IMR-90 (cell line): ENCODE measurements at regions not wholly inside any gene's neighbourhood (a gene's known extent, or its start where the extent isn't known, plus 50 kb on each side); places are given as distances from the start of the nearest gene placed in this dataset.
A peak's percentile ranks its signal among the peaks of the same experiment; 100 is the strongest.

Source experiments
- ATAC-seq: fragments of 200-7000 bp; cut with Tn5 transposase; 2 replicates; pipeline ENCODE4 v1.9.1; 2020; ENCODE audit warnings: low read depth, mild to moderate bottlenecking, moderate library complexity
- BruUV-seq: library from RNA; stranded (reverse); fragments of 400-500 nt; replicated peaks from 2 replicates; lab custom pipeline; 2021; lab: Mats Ljungman, UMichigan
- CTCF ChIA-PET: fragments of 300-600 bp; formaldehyde crosslinking; extraction: SDS; loops from one replicate; lab custom pipeline; 2021; ENCODE audit warnings: antibody characterized with exemption; lab: Yijun Ruan, JAX
- POLR2A ChIA-PET: fragments of 300-600 bp; sonication (Branson Sonifier 250); formaldehyde crosslinking; loops from one replicate; lab custom pipeline; 2022; ENCODE audit warnings: antibody characterized with exemption; ENCODE audit not compliant: unreplicated experiment; lab: Charles Lee
- DNase-seq: peaks from one replicate; pipeline ENCODE4 v3.0.0; 2013
- H2AFZ ChIP-seq: replicated peaks from 2 replicates; pipeline ENCODE3; 2013; ENCODE audit warnings: low read length, mild to moderate bottlenecking; ENCODE audit not compliant: poor library complexity
- H2AK5ac ChIP-seq: 2 replicates; pipeline ENCODE4 v1.6.1; 2013; ENCODE audit warnings: low read depth, low read length, inconsistent platforms
- H2AK9ac ChIP-seq: replicated peaks from 2 replicates; pipeline ENCODE3; 2013; ENCODE audit warnings: mild to moderate bottlenecking, low read depth, low read length, moderate library complexity; ENCODE audit not compliant: poor library complexity
- H2BK120ac ChIP-seq: 2 replicates; pipeline ENCODE4 v1.6.1; 2013; ENCODE audit warnings: low read depth, low read length, inconsistent platforms
- H2BK15ac ChIP-seq: 3 replicates; pipeline ENCODE4 v1.6.1; 2013; ENCODE audit warnings: low read depth, low read length, inconsistent platforms
- H2BK20ac ChIP-seq: 2 replicates; pipeline ENCODE4 v1.6.1; 2013; ENCODE audit warnings: low read depth, mild to moderate bottlenecking, inconsistent platforms, low read length, moderate library complexity
- H2BK5ac ChIP-seq: 2 replicates; pipeline ENCODE4 v1.6.1; 2013; ENCODE audit warnings: mild to moderate bottlenecking, low read depth, low read length, inconsistent platforms; ENCODE audit not compliant: poor library complexity, severe bottlenecking
- H3K14ac ChIP-seq: replicated peaks from 2 replicates; pipeline ENCODE4 v1.6.1; 2013; ENCODE audit warnings: low read depth, low read length, inconsistent platforms
- H3K18ac ChIP-seq: 2 replicates; pipeline ENCODE4 v1.6.1; 2013; ENCODE audit warnings: low read depth, low read length, control low read depth
- H3K23ac ChIP-seq: 2 replicates; pipeline ENCODE4 v1.6.1; 2013; ENCODE audit warnings: low read depth, low read length, inconsistent platforms
- H3K27ac ChIP-seq: 2 replicates; pipeline ENCODE4 v1.5.1; 2013; ENCODE audit warnings: mild to moderate bottlenecking, control low read depth, low read length; ENCODE audit not compliant: insufficient read depth
- H3K27me3 ChIP-seq: 2 replicates; pipeline ENCODE4 v1.6.1; 2013; ENCODE audit warnings: low read length; ENCODE audit not compliant: control insufficient read depth, insufficient read depth
- H3K36me3 ChIP-seq: 2 replicates; pipeline ENCODE4 v1.6.1; 2013; ENCODE audit warnings: low read length, mixed read lengths; ENCODE audit not compliant: control insufficient read depth, insufficient read depth
- H3K4ac ChIP-seq: 2 replicates; pipeline ENCODE4 v1.6.1; 2013; ENCODE audit warnings: low read depth, low read length, inconsistent platforms
- H3K4me1 ChIP-seq: 2 replicates; pipeline ENCODE4 v1.6.1; 2013; ENCODE audit warnings: low read length, mixed read lengths; ENCODE audit not compliant: control insufficient read depth, insufficient read depth
- H3K4me2 ChIP-seq: 2 replicates; pipeline ENCODE4 v1.6.1; 2013; ENCODE audit warnings: low read depth, mild to moderate bottlenecking, control low read depth, low read length, moderate library complexity
- H3K4me3 ChIP-seq: 2 replicates; pipeline ENCODE4 v1.5.1; 2013; ENCODE audit warnings: low read depth, mild to moderate bottlenecking, control low read depth, low read length, moderate library complexity; ENCODE audit not compliant: insufficient read depth
- H3K56ac ChIP-seq: 2 replicates; pipeline ENCODE4 v1.6.1; 2013; ENCODE audit warnings: low read length, inconsistent platforms; ENCODE audit not compliant: insufficient read depth; ENCODE audit errors: extremely low read depth
- H3K79me1 ChIP-seq, 2 experiments: 2 replicates each; pipeline ENCODE4 v1.6.1; 2013; ENCODE audit warnings: low read length in 2 of 2, inconsistent platforms in 1 of 2, low read depth in 1 of 2
- H3K9ac ChIP-seq: 2 replicates; pipeline ENCODE4 v1.6.1; 2013; ENCODE audit warnings: low read depth, low read length, control low read depth
- H3K9me1 ChIP-seq: 2 replicates; pipeline ENCODE4 v1.6.1; 2013; ENCODE audit warnings: low read length, inconsistent platforms; ENCODE audit not compliant: insufficient read depth
- H3K9me3 ChIP-seq: 2 replicates; pipeline ENCODE4 v1.6.1; 2013; ENCODE audit warnings: low read length; ENCODE audit not compliant: control insufficient read depth, insufficient read depth
- H4K20me1 ChIP-seq: 2 replicates; pipeline ENCODE4 v1.6.1; 2013; ENCODE audit warnings: low read length, inconsistent platforms; ENCODE audit not compliant: insufficient read depth
- H4K5ac ChIP-seq: 2 replicates; pipeline ENCODE4 v1.6.1; 2013; ENCODE audit warnings: mild to moderate bottlenecking, low read depth, low read length, control low read depth
- H4K8ac ChIP-seq, 2 experiments: 2 replicates each; pipeline ENCODE4 v1.6.1; 2013; ENCODE audit warnings: low read depth in 2 of 2, low read length in 2 of 2, control low read depth in 1 of 2, inconsistent platforms in 1 of 2
- H4K91ac ChIP-seq: 2 replicates; pipeline ENCODE4 v1.6.1; 2013; ENCODE audit warnings: low read depth, low read length, inconsistent platforms; ENCODE audit not compliant: insufficient read depth
- CHD1 ChIP-seq: IDR thresholded peaks from 2 replicates; pipeline ENCODE4 v1.6.1; 2012; ENCODE audit warnings: low read depth, low read length, improper control_type of control experiment
- MAFK ChIP-seq: IDR thresholded peaks from 2 replicates; pipeline ENCODE4 v1.6.1; 2012; ENCODE audit warnings: low read depth, low read length, improper control_type of control experiment
- MXI1 ChIP-seq: IDR thresholded peaks from 2 replicates; pipeline ENCODE4 v1.6.1; 2012; ENCODE audit warnings: low read depth, mild to moderate bottlenecking, low read length, moderate library complexity, borderline replicate concordance
- RAD21 ChIP-seq: IDR thresholded peaks from 2 replicates; pipeline ENCODE4 v1.6.1; 2012; ENCODE audit warnings: low read length, improper control_type of control experiment
- RCOR1 ChIP-seq: IDR thresholded peaks from 2 replicates; pipeline ENCODE4 v1.6.1; 2012; ENCODE audit warnings: mild to moderate bottlenecking, low read length, improper control_type of control experiment; ENCODE audit not compliant: insufficient replicate concordance
- SMC3 ChIP-seq: fragments of 150-350 bp; IDR thresholded peaks from 2 replicates; pipeline ENCODE4 v1.6.1; 2016; ENCODE audit warnings: low read depth, mild to moderate bottlenecking, antibody characterized with exemption, low read length, moderate library complexity
- WGBS, 2 experiments: methylation state at CpG; one replicate each; pipeline versions ENCODE4 v1.1.5 to v1.1.7; 2013; ENCODE audit warnings: missing lambda C conversion rate in 2 of 2; ENCODE audit not compliant: insufficient read length in 1 of 2; ENCODE audit errors: extremely low coverage in 2 of 2; 5-methylcytosine and 5-hydroxymethylcytosine counted together
- dilution Hi-C: fragments of 300-500 bp; cut with HindIII; formaldehyde crosslinking; loops from one replicate; pipeline ENCODE4 v1.14.3; 2018; ENCODE audit warnings: low sequenced_read_pairs; ENCODE audit not compliant: unreplicated experiment
- in situ Hi-C: fragments of 300-500 bp; cut with MboI; formaldehyde crosslinking; loops from 3 replicates; pipeline ENCODE4 v1.14.3; 2019; ENCODE audit warnings: low sequenced_read_pairs, inconsistent platforms, mixed read lengths
- intact Hi-C: fragments of 100-400 bp; cut with micrococcal nuclease; formaldehyde crosslinking; loops from 2 replicates; pipeline ENCODE4 v1.10.0; 2022

DNA sequence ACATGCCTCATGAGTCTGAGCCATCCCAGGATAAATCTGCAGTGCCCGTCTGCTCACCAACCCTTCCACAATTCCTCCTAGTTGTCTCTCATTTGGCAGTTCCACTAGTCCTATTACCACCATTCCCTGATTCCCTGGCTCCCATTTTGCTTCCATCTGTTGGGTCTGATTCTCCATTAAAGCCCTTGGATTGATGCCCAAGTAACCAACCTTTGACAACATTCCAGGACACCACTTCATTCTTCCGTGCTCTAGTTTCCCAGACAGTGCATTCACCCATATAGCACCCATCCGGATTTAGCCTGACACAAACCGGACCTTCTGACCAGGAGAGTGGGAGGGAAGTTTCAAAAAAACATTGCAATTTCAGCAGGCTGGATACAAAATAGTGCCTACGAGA lies 189.4 kb upstream of the PALMD start:
- Histone ChIP-seq H2BK5ac (no peak overlapping the region), H3K79me1 (no peaks in the 10 kb centered on the region), H3K27ac (no peak overlapping the region), H3K14ac (no peak overlapping the region), H3K18ac (no peak overlapping the region), H2BK120ac (no peak overlapping the region), H3K9me1 (no peaks in the 10 kb centered on the region), H3K4ac (no peak overlapping the region), H2AK9ac (no peak overlapping the region), H3K4me3 (no peak overlapping the region), H2AFZ (no peak overlapping the region), H4K5ac (no peak overlapping the region), H3K9ac (no peak overlapping the region), H3K23ac (no peak overlapping the region), H4K20me1 (no peaks in the 10 kb centered on the region), H3K36me3 (no peaks in the 10 kb centered on the region), H3K9me3 (no peaks in the 10 kb centered on the region), H4K8ac (no peak overlapping the region), H3K4me2 (no peak overlapping the region), H2AK5ac (0 out of 2 replicates have a peak overlapping the region, but pooled peaks have one; percentile 62), H2BK20ac (no peak overlapping the region), H3K27me3 (no peaks in the 10 kb centered on the region), H3K4me1 (peaks cover 4% of the 10 kb centered on the region; the same call in 1 of the 2 replicates), H4K91ac (no peak overlapping the region), H2BK15ac (no peak overlapping the region; the same call in 2 of the 3 replicates), H3K56ac (no peak overlapping the region)
- 60% methylated on average over 1 of the region's 5 CpGs; no CpG with 5 or more reads in 1 of the 2 experiments for WGBS, 2 experiments
- intact Hi-C loops (no loop called here), in situ Hi-C loops (no loop called here), dilution Hi-C loops (no loop called here)
- ATAC-seq (no peak), DNase-seq (peak; percentile 6)
- ChIA-PET POLR2A (no interaction called here), CTCF (no interaction called here)
- BruUV-seq, result no TSS peak
- no peak for TF ChIP-seq RAD21
- no peak for TF ChIP-seq CHD1
- TF ChIP-seq MAFK, result no peak
- TF ChIP-seq SMC3, result no peak
- no peak for TF ChIP-seq RCOR1
- no peak for TF ChIP-seq MXI1
